ENCODE measurements at regions not wholly inside any gene's neighbourhood (a gene's known extent, or its start where the extent isn't known, plus 50 kb on each side); places are given as distances from the start of the nearest gene placed in this dataset.

GRCh38 chr9:81414836-81415235, 274.5 kb downstream of the TLE1 start:
- Mint-ChIP-seq H3K4me3 (no peak overlapping the region), H3K9me3 (peaks cover 2 to 5% of the 10 kb centered on the region in 2 experiments; a peak in 4 of 5 replicates), H3K4me1 (no peaks in the 10 kb centered on the region), H3K36me3 (ENCODE audit: insufficient read depth in 1 of 3, low read depth in 3 of 3) (peaks cover 0 to 2% (median 0%) of the 10 kb centered on the region in 3 experiments; a peak in 1 of 7 replicates), H3K27ac (no peak overlapping the region), H3K27me3 (ENCODE audit: low read depth) (no peaks in the 10 kb centered on the region)
- Histone ChIP-seq H3K4me1 (ENCODE audit: insufficient read depth, low read length) (no peaks in the 10 kb centered on the region), H3K23me2 (ENCODE audit: insufficient read length, low read depth, low read length, poor library complexity, severe bottlenecking) (no peaks in the 10 kb centered on the region), H3K79me1 (ENCODE audit: insufficient read depth, low read depth, low read length, poor library complexity, severe bottlenecking) (no peaks in the 10 kb centered on the region), H3K14ac (ENCODE audit: insufficient read depth, low read length) (no peak overlapping the region), H2BK5ac (ENCODE audit: insufficient read length, low read length) (no peak overlapping the region), H3K27ac (ENCODE audit: insufficient read length, low read depth, low read length) (no peak overlapping the region), H3K56ac (ENCODE audit: insufficient read length, low read depth, low read length) (no peak overlapping the region), H4K20me1 (ENCODE audit: control insufficient read depth, insufficient read depth, insufficient read length) (no peaks in the 10 kb centered on the region), H2BK12ac (ENCODE audit: insufficient read length, low read depth, low read length) (no peak overlapping the region), H3K79me2 (ENCODE audit: insufficient read depth, low read length) (no peaks in the 10 kb centered on the region), H2BK15ac (ENCODE audit: low read depth, low read length) (no peak overlapping the region), H3K9me3 (ENCODE audit: control insufficient read depth, low read depth, low read length) (no peaks in the 10 kb centered on the region), H3K4me2 (ENCODE audit: insufficient read depth, insufficient read length, low read length) (no peak overlapping the region), H2BK120ac (ENCODE audit: low read depth, low read length, poor library complexity, severe bottlenecking) (no peak overlapping the region), H4K5ac (ENCODE audit: insufficient read length, low read depth, low read length) (no peak overlapping the region), H2BK20ac (ENCODE audit: low read depth, low read length, poor library complexity, severe bottlenecking) (no peak overlapping the region), H4K91ac (ENCODE audit: insufficient read length, low read depth, low read length) (no peak overlapping the region), H2AK5ac (ENCODE audit: insufficient read length, low read length) (no peak overlapping the region), H3K27me3 (ENCODE audit: insufficient read depth, low read length) (no peaks in the 10 kb centered on the region), H3K18ac (ENCODE audit: insufficient read length, low read depth, low read length) (no peak overlapping the region), H3K4ac (ENCODE audit: low read depth, low read length) (no peak overlapping the region), H4K8ac (replicated peaks; ENCODE audit: insufficient read length, low read depth, low read length) (no peak overlapping the region), H3K23ac (ENCODE audit: insufficient read length, low read depth, low read length) (no peak overlapping the region), H2AFZ (ENCODE audit: low read length) (no peak overlapping the region), H3T11ph (ENCODE audit: low read length) (no peak overlapping the region), H3K9ac (ENCODE audit: extremely low read depth, insufficient read length, low read length) (no peak overlapping the region)
- WGBS (ENCODE audit: extremely low coverage, insufficient read length, low lambda C conversion rate), result no CpG with 5 or more reads among the region's 1 CpG
- DNase-seq, result no peak
- no peak for TF ChIP-seq CTCF (conservative IDR thresholded peaks at IDR 0.05)

Measured in H9 (cell line).